Stimulated activated CD4-positive, alpha-beta T cell treated with anti-CD3 and anti-CD28 coated beads, Interleukin-15, amount 100 ng/mL, for 1 hour (primary cell): ENCODE measurements at regions not wholly inside any gene's neighbourhood (a gene's known extent, or its start where the extent isn't known, plus 50 kb on each side); places are given as distances from the start of the nearest gene placed in this dataset.

Experiments used
- DNase-seq, 2 donors: peaks; one replicate each; pipeline ENCODE4 v3.0.0-alpha.2; 2020; ENCODE audit warnings: low read depth in 1 of 2, low spot score in 1 of 2

GRCh38 chr18:77896586-77897252, 647.1 kb downstream of the GALR1 start:
- no peak for DNase-seq

DNA sequence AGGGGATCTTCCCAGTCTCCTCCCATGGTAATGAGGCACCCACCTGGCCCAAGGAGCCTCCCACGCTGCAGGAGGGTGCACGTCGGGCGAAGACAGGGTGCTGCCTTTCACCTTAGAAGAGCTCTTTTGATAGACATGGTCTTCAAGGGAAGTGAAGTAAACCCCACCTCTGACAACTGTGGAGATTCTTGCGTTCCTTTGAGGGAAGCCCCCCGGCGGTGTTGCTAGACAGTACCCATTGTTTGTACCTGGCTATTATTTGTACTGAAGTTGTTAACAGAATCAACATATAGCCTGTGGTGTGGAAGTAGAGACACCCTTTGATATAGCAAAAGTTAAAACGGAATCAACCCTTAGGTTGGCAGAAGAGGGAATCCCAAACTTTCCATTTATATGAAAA, 648.0 kb downstream of the GALR1 start:
- no peak for DNase-seq

- peak; percentile 6 to 42 for DNase-seq
Observed at GRCh38 chr18:77899972-77900754, 650.5 kb downstream of the GALR1 start.

DNA sequence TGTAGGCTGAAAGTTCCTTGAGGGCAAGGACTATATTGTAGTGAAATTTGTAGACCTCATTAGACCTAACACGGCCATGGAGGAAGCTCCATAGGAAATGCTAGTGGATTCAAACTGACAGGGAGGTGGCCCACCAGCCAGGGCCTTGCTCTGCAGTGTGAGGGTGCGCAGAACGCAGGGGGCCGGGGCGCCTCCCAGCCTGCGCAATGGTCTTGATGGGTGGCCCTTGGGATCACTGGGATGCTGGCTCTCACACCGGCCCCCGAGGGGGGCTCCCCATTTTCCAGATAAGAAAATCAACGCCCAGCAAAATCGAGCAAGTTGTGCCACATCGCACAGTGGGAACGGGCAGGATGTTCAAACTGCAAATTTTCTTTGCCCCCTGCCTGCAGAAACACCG, 655.4 kb downstream of the GALR1 start:
- DNase-seq, result no peak

DNA sequence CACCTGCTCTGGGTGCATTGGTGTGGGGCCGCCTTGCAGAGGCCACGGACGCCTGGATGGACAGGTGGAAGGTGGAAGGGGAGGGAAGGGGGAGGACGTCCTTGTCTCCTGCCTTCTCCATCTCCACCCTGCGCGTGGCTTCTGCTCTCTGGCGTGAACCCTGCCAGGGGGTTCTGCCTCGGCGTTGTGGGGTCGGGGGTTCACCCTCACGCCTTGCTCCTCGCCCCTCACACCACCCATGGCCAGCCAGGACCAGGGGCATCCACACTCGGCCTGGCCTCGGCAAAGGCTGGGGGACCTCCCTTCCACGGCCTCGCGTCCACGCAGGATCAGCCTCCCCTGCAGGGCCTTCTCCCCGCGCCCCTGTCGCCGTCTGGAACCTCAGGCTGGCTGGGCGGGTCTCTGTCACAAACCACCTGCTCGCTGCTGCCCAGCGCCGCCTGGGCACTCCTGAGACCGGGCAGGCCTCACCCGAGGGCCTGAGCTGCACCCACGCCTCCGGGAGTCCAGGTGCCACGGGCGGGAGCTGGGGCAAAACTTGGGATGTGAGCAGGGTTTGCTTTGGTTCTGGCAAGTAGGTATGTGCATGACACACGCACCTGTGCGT, 655.9 kb downstream of the GALR1 start:
- no peak for DNase-seq

DNA sequence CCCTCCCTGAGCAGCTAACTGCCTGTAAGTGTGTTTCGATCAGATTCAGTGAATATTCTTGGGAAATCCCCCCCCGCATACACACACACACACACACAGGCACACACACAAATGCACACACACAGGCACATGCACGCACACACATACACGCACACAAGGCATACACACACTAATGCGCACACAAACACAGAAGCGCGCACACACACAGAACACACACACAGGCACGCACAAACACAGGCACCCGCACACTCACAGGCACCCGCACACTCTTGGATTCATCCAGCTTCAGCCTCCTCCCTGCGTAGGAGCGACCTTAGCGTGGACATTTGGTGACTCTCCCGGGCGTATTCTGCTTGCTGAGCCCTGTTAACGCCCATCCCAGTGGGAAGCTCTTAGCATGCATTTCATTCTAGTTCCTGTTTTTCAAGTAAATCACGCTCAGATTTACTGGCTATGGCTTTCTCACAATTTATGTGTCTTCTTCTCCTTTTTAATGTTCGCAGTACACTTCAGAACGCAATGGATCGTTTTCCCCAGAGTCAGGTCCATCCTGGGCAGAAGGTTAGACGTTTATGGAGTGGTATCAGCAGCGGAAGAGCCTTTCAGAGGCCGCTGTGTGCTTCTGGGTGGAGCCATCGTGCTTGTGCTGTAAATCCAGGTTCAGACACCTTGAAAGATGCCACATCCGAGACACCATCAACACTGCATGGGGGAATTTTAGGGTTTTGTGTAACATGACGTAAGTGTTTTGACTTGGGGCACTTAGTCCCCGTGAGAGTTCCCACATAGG, 656.6 kb downstream of the GALR1 start:
- no peak for DNase-seq

DNA sequence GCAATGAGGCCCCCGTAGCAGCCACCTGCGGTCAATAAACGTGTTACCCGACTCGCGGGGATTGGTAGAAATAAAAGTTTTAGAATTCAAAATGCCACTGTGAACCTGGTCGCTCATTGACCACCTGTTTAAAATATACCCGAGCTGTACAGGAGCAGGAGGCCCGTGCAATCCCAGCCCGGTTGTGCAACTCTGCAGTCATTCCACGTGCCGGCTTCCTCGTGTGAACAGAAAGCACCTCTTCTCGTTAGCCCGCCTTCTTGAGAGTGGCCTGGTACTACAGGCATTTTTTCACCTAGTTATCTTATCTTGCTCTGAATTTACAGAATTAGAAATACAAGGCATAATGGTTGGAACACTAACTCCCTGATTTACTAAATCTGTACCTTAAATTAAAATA, 660.7 kb downstream of the GALR1 start:
- DNase-seq, result no peak

DNA sequence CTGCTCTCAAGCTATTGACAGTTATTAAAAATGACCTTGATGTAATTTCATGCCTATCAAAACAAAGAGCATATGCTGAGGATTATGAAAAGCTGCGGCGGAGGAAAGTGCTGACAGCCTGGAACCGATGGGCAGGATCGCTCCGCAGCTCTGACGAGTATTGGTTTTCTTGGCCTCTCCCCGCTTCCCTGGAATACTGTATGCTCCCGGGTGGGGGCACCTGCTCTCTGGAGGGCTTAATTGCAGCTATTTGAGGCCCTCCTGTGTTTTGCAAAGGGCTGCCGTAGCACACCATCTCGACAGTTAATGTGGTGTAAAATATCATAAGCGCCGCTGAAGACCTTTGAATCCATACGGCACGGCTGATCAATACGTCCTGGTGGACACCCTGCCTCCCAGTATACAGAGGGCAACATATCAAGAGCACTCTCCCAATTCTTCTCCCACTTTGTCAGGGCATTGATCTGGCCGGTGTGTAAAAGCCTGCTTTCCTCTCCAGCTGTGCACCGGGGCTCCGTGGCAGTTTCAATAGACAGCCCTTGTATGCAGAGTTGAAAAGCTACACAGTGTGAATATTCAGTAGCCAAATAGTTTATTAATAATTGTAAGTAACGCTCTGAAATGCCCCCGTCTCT, 662.4 kb downstream of the GALR1 start:
- DNase-seq, result no peak

- no peak for DNase-seq
Observed at GRCh38 chr18:77918730-77919129, 669.1 kb downstream of the GALR1 start.

GRCh38 chr18:77919923-77920322, 670.3 kb downstream of the GALR1 start:
- no peak for DNase-seq

DNA sequence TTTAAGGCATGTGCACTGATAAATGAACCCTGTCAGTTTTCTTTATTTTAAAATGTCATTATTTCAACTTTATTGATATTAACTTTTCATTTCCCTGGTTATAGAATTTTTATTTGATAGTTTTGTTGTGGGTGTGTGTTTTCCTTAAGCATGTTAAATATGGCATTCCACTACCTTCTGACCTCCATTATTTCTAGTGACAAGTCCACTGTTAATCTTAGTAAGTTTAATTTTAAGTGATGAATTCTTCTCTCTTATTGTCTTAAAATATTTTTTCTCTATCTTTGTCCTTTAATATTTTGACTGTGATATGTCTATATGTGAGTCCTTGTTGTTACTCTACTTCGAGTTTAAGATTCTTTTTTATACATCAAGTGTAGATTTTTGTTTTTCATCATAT, 685.7 kb downstream of the GALR1 start:
- no peak for DNase-seq

DNA sequence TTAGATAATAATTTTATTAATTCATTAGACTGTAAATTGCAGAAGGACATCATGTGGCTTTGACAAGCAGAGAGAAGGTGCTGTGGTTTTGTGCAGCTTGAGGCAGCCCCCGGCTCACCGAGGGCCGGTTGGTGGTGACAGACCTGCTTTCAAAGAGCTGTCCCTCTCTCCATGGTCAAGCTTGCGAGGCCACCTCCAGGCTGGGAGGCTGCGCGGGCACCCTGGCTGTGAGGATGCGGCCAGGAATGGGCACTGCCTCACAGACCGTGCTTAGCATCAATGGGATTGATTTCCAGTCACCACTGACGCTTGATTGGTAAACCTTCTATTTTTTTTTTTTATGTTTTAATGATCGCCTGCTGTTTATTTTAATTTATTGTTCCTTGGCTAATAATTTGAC, 690.9 kb downstream of the GALR1 start:
- DNase-seq, result no peak

DNA sequence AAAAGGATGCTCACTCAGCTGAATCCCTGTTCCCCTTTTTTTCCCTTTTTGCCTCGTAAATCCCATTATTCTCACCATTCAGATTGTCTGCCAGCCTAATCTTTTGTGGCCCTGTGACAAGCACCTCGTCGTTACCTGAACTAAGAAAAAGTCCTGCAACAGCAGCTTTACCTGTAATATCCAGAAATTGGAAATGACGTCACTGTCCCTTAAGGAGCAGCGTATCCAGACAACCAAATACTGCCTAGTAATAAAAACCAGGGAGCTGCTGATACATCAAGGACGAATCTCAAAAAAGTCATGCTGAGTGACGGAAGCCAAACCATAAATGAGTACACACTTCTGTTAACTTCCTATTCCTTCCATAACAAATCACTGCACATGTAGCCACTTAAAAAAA, 694.9 kb downstream of the GALR1 start:
- no peak for DNase-seq

DNA sequence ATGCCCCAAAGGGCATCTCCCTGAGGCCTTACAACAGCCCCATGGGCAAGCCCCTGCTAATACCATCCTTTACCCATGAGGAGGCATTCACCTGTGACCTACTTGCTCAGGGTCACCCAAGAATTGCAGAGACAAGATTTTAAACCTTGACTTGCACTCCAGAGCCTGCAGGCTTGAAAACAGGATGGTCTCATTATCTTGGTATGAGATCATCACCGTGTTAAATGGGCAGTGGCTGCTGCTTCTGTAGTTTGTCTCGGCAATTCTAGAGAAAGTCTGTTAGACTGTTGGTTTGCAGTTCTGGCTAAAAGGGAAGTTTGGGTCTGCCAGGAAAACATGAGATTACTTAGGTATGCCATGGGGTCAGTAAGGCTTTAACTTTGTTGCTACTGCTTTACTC, 698.9 kb downstream of the GALR1 start:
- DNase-seq, result no peak

DNA sequence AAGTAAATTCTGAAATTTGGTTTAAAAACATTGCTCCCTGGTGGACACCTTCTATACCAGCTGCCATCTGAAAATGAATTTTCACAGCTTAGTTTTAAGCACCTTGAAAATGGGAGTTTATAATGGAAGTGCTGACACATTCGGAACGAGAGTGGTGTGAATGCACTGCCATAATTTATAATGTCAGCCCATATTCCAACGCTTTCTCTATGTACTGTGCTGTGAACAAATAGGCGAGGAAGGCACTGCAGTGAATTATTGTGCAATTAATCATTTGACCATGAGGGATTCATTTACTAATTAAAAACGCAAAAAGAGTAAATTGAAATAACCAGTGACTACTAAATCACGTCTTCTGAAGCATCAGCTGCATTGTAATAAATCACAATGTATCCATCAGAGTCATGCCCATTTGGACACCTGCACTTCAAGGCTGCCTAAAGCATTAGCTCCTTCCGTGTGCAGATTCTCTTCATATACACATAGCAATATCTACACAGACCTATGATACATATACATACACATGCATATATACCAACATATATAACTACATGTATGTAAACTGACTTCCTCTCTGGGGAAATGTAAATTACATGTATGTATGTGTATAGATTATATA, 699.8 kb downstream of the GALR1 start:
- no peak for DNase-seq

GRCh38 chr18:77959248-77959647, 709.6 kb downstream of the GALR1 start:
- no peak for DNase-seq

DNA sequence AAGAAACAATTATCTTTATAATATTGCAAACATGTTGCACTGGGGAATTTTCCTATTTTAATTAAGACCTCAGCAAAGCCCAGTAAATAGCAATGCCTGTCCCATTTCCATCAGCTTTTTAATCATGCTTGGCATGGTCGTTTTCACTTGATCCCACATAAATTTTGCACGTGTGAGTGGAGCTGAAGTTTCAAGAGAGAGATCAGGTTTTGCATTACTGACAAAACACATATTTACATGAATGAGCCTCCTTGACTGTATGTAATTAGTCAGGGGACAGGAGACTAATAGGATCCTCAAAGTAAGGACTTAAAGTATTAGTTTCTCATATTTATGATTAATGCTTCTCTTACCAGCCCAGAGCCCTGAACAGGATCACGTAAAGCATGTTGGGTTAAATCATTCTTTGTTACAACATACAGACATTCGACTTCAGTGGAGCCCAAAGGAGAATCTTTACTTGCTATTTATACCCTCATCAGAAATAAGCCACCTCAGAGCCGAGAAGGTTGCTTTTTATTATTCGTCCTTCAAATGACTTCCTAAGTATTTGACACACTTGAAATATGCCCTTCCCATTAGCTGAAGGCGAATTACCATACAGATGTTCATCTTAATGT, 711.3 kb downstream of the GALR1 start:
- DNase-seq, result no peak

- DNase-seq, result no peak
Observed at GRCh38 chr18:77967071-77967470, 717.4 kb downstream of the GALR1 start.

DNA sequence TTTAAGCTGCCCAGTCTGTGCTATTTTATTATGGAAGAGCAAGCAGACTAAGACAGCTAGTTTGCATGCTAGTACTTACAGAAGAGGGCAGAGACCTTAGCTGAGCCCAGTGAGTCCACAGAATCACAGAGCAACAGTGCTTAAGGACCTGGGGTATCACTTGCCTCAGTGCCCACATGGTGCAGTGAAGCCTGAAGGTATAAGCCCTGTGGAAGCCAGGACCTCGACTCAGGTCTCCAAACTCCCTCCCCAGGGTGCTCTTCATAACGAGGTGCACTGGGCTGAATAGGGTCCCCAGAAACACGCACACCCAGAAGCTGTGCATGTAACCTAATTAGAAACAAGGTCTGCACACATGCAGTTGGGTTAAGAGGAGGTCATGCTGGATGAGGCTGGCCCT, 718.1 kb downstream of the GALR1 start:
- no peak for DNase-seq

DNA sequence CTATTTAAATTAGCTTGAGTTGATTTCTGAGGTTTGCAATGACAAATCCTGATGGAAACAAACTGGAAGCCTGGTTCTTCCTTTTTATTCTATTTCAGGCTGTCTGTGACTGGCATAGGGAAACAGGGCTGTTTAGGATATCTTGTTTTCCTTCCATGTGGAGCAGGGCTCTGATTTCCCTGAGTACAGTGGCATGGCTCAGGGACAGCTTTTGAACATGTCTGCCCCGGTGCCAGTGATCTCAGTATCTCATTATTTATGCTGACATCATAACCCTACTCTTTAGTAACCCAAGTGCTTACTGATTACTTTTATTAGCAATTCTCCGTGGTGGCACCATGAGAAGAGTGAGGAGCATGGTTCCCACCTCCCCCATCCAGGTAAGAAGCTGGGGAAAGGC, 720.3 kb downstream of the GALR1 start:
- no peak for DNase-seq
